Natural killer cell (primary cell): ENCODE measurements at regions not wholly inside any gene's neighbourhood (a gene's known extent, or its start where the extent isn't known, plus 50 kb on each side); places are given as distances from the start of the nearest gene placed in this dataset.

Experiments used
- ATAC-seq, 3 donors: fragments of 150-1000 bp in 2 of 3; fragments of 200-7000 bp in 1 of 3; cut with Tn5 transposase; 1 replicate in 1 of 3; 2 replicates in 2 of 3; pipeline ENCODE4 v1.10.0; 2021; ENCODE audit warnings: mild to moderate bottlenecking in 2 of 3, moderate library complexity in 2 of 3
- DNase-seq, 2 donors: peaks; one replicate each; pipeline versions ENCODE4 v3.0.0 to v3.0.0-alpha.2; 2013 to 2021; ENCODE audit warnings: mixed read lengths in 1 of 2
- H3K27ac ChIP-seq: one replicate; pipeline ENCODE4 v1.5.1; 2013; ENCODE audit warnings: mild to moderate bottlenecking, low read length
- H3K27me3 ChIP-seq: one replicate; pipeline ENCODE4 v1.6.1; 2013; ENCODE audit warnings: low read length; ENCODE audit not compliant: control insufficient read depth, insufficient read depth
- H3K36me3 ChIP-seq: one replicate; pipeline ENCODE4 v1.6.1; 2013; ENCODE audit warnings: low read length; ENCODE audit not compliant: control insufficient read depth, insufficient read depth
- H3K4me1 ChIP-seq: one replicate; pipeline ENCODE4 v1.6.1; 2013; ENCODE audit warnings: low read length; ENCODE audit not compliant: control insufficient read depth, insufficient read depth
- H3K4me3 ChIP-seq: one replicate; pipeline ENCODE4 v1.5.1; 2013; ENCODE audit warnings: low read length
- H3K9me3 ChIP-seq: one replicate; pipeline ENCODE4 v1.6.1; 2013; ENCODE audit warnings: low read length; ENCODE audit not compliant: control insufficient read depth, insufficient read depth
- H3K27ac Mint-ChIP-seq, 2 donors: one replicate each; pipeline ENCODE4 v1.8.0; 2022; ENCODE audit warnings: mild to moderate bottlenecking in 2 of 2, mixed read lengths in 2 of 2, moderate library complexity in 1 of 2
- H3K27me3 Mint-ChIP-seq, 2 donors: one replicate each; pipeline ENCODE4 v1.8.0; 2022; ENCODE audit warnings: low read depth in 2 of 2, mixed read lengths in 2 of 2
- H3K36me3 Mint-ChIP-seq: one replicate; pipeline ENCODE4 v1.8.0; 2022; ENCODE audit warnings: mixed read lengths
- H3K4me1 Mint-ChIP-seq, 2 donors: one replicate each; pipeline ENCODE4 v1.8.0; 2022; ENCODE audit warnings: mixed read lengths in 2 of 2
- H3K4me3 Mint-ChIP-seq: one replicate; pipeline ENCODE4 v1.8.0; 2022; ENCODE audit warnings: mild to moderate bottlenecking, moderate library complexity, mixed read lengths
- H3K9me3 Mint-ChIP-seq, 2 donors: one replicate each; pipeline ENCODE4 v1.8.0; 2022; ENCODE audit warnings: mixed read lengths in 2 of 2
- WGBS: methylation state at CpG from one replicate; pipeline ENCODE4 v1.1.7; 2013; ENCODE audit warnings: missing lambda C conversion rate; ENCODE audit not compliant: insufficient coverage; 5-methylcytosine and 5-hydroxymethylcytosine counted together
- intact Hi-C: fragments of 100-400 bp; cut with micrococcal nuclease; formaldehyde crosslinking; loops from one replicate; pipeline ENCODE4 v1.14.2; 2022
- TF ChIP-seq, protein P1 (sequence below): fragments of 200-600 bp; IDR thresholded peaks from one replicate; pipeline ENCODE4 v1.8.0; 2022; ENCODE audit warnings: antibody characterized with exemption

DNA sequence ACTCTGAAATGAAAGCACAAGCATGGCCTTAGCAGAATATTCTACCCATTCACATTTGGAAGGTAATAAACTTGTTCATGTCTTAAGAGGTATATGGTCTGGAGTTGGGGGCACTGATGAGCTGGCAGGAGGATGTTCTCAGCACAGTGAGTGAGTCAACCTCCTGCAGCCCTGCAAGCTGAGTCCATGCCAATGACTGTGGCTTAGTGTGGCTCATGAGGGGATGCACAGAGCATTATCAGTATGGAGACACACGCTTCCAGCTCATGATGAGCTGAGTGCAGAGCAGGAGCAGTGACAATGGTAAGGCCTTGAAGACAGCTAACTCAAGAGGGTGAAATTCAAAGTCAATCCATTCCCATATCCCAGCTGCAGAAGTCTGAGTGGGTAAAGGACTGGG lies 102.3 kb downstream of the TNFSF18 start:
- no peak overlapping the region for H3K4me3 Mint-ChIP-seq
- H3K27me3 Mint-ChIP-seq, result peaks cover 2 to 13% of the 10 kb centered on the region in 2 donors
- Histone ChIP-seq H3K27ac (no peak overlapping the region), H3K4me1 (no peaks in the 10 kb centered on the region), H3K9me3 (no peaks in the 10 kb centered on the region), H3K36me3 (no peaks in the 10 kb centered on the region), H3K27me3 (no peaks in the 10 kb centered on the region), H3K4me3 (no peak overlapping the region)
- H3K9me3 Mint-ChIP-seq, result no peaks in the 10 kb centered on the region
- DNase-seq, result no peak
- no peaks in the 10 kb centered on the region for H3K36me3 Mint-ChIP-seq
- 84% methylated on average over 1 of the region's 1 CpG for WGBS
- peaks cover 5 to 11% of the 10 kb centered on the region in 2 donors for H3K4me1 Mint-ChIP-seq
- TF ChIP-seq, protein P1, sequence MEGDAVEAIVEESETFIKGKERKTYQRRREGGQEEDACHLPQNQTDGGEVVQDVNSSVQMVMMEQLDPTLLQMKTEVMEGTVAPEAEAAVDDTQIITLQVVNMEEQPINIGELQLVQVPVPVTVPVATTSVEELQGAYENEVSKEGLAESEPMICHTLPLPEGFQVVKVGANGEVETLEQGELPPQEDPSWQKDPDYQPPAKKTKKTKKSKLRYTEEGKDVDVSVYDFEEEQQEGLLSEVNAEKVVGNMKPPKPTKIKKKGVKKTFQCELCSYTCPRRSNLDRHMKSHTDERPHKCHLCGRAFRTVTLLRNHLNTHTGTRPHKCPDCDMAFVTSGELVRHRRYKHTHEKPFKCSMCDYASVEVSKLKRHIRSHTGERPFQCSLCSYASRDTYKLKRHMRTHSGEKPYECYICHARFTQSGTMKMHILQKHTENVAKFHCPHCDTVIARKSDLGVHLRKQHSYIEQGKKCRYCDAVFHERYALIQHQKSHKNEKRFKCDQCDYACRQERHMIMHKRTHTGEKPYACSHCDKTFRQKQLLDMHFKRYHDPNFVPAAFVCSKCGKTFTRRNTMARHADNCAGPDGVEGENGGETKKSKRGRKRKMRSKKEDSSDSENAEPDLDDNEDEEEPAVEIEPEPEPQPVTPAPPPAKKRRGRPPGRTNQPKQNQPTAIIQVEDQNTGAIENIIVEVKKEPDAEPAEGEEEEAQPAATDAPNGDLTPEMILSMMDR, result no peak
- ATAC-seq, result no peak
- intact Hi-C loops, result no loop called here
- no peak overlapping the region for H3K27ac Mint-ChIP-seq

DNA sequence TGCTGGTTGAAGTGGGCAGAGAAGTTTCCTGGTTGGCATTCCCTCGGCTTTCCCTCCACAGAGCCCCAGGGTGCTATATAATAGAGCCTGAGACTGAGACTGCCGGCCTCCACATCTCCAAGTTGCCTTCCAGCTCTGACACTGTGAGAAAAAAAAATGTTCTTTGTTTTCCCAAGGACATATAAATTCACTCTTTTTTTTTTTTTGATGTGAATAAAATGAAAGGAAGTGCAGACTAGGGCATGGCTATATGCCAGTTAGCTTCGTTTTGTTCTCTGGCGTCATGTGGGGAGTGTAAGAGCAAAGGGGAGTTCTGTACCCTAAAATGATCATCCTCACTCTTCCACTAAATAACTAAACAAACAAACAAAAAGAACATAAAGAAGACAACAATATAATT lies 101.6 kb downstream of the TNFSF18 start:
- WGBS, result 100% methylated on average over 1 of the region's 4 CpGs
- H3K36me3 ChIP-seq, result no peaks in the 10 kb centered on the region

DNA sequence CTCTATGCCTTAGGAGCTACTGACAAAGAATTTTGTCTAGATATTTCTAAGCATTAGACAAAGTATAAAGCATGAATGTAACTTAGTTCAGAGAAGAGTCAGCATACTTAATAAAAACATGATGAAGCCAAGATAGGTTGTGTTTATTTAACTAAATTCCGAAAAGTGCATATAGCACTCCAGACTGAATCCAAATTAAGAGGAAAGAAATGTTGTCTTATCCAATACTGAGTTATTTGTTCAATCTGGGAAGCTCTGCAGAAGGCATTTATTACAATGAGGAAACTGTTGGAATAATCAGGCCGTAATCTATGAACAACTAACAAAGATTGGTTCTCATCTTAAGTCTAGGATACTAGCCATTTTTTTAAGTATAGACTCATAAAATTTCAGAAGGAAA lies 100.2 kb downstream of the TNFSF18 start:
- H3K4me3 Mint-ChIP-seq, result no peak overlapping the region
- no peaks in the 10 kb centered on the region for H3K9me3 Mint-ChIP-seq
- no peaks in the 10 kb centered on the region for H3K36me3 ChIP-seq
- no peak overlapping the region for H3K4me3 ChIP-seq
- H3K4me1 Mint-ChIP-seq, result peaks cover 5 to 11% of the 10 kb centered on the region in 2 donors
- DNase-seq (no peak), ATAC-seq (no peak)
- H3K27me3 ChIP-seq, result no peaks in the 10 kb centered on the region
- no peaks in the 10 kb centered on the region for H3K4me1 ChIP-seq
- no peak overlapping the region for H3K27ac ChIP-seq
- peaks cover 2 to 13% of the 10 kb centered on the region in 2 donors for H3K27me3 Mint-ChIP-seq
- intact Hi-C loops, result no loop called here
- no peaks in the 10 kb centered on the region for H3K36me3 Mint-ChIP-seq
- H3K9me3 ChIP-seq, result no peaks in the 10 kb centered on the region
- 100% methylated on average over 2 of the region's 2 CpGs for WGBS
- TF ChIP-seq, protein P1, result no peak
- H3K27ac Mint-ChIP-seq, result no peak overlapping the region

More for the DNA sequence above, 101.6 kb downstream of the TNFSF18 start:
- intact Hi-C loops, result no loop called here
- Mint-ChIP-seq H3K4me3 (no peak overlapping the region), H3K9me3 (no peaks in the 10 kb centered on the region), H3K27ac (no peak overlapping the region), H3K36me3 (no peaks in the 10 kb centered on the region), H3K27me3 (peaks cover 2 to 13% of the 10 kb centered on the region in 2 donors), H3K4me1 (peaks cover 5 to 11% of the 10 kb centered on the region in 2 donors)
- ATAC-seq, result no peak
- Histone ChIP-seq H3K4me1 (no peaks in the 10 kb centered on the region), H3K9me3 (no peaks in the 10 kb centered on the region), H3K27me3 (no peaks in the 10 kb centered on the region), H3K4me3 (no peak overlapping the region), H3K27ac (no peak overlapping the region)
- DNase-seq, result no peak
- TF ChIP-seq, protein P1, result no peak

DNA sequence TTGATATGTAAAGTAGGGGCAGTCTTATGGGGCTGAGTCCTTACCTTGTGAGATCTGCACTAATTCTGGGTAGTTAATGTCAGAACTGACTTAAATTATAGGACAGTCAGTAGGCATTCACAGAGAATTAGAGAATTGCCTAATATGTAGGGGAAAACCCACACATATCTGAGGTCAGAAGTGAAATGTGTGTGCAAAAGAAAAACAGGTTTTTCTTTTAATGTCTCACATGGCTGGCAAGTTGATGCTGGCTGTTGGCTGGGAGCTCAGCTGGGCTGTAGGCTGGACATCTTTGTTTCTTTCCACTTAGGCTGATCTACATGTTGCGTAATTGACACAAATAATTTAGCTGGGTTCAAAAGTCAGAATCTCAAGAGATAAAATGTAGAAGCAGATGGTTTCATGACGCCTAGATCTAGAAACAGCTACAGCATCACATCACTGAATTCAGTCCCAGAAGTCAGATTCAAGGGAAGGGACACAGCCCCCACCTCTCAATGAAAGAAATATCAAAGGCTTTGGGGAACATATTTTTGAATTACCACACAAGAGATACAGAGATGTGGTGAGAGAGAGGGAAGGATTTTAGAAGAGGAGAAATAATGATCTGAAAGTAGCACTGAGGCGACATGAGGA lies 98.9 kb downstream of the TNFSF18 start:
- no peak for ATAC-seq
- H3K9me3 ChIP-seq, result no peaks in the 10 kb centered on the region
- TF ChIP-seq, protein P1, result no peak
- no peaks in the 10 kb centered on the region for H3K27me3 ChIP-seq
- no peaks in the 10 kb centered on the region for H3K4me1 ChIP-seq
- 69% methylated on average over 3 of the region's 3 CpGs for WGBS
- H3K4me1 Mint-ChIP-seq, result peaks cover 5 to 11% of the 10 kb centered on the region in 2 donors
- peaks cover 2 to 13% of the 10 kb centered on the region in 2 donors for H3K27me3 Mint-ChIP-seq
- no peak overlapping the region for H3K27ac ChIP-seq
- no peaks in the 10 kb centered on the region for H3K36me3 Mint-ChIP-seq
- H3K9me3 Mint-ChIP-seq, result no peaks in the 10 kb centered on the region
- no peak for DNase-seq
- intact Hi-C loops, result no loop called here
- H3K4me3 Mint-ChIP-seq, result no peak overlapping the region
- H3K27ac Mint-ChIP-seq, result no peak overlapping the region
- no peak overlapping the region for H3K4me3 ChIP-seq
- no peaks in the 10 kb centered on the region for H3K36me3 ChIP-seq
